ENCODE measurements at regions not wholly inside any gene's neighbourhood (a gene's known extent, or its start where the extent isn't known, plus 50 kb on each side); places are given as distances from the start of the nearest gene placed in this dataset.

DNA sequence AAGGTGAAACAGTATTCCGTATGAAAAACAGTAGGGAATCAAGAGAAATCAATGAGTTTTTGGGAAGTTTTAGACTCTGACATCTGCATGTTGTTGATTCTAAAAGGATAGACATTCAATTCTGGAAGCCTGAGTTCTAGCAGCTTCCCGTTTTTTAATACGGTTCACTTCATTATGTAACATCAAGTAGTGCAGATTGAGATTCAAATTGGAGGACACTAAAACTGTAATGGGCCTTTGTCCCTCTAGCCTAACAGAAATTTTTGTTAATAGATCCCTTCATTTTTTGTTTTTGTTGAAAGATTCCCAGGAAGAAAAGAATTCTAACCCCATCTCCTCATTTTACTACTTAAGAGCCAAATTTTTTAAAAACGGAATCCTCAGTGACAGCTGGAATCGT lies 384.6 kb downstream of the SH3GL2 start:
- H3K4me1 ChIP-seq, result no peaks in the 10 kb centered on the region
- no peaks in the 10 kb centered on the region for H3K36me3 ChIP-seq
- H3K27ac ChIP-seq, result no peak overlapping the region
- TF ChIP-seq, protein P1, sequence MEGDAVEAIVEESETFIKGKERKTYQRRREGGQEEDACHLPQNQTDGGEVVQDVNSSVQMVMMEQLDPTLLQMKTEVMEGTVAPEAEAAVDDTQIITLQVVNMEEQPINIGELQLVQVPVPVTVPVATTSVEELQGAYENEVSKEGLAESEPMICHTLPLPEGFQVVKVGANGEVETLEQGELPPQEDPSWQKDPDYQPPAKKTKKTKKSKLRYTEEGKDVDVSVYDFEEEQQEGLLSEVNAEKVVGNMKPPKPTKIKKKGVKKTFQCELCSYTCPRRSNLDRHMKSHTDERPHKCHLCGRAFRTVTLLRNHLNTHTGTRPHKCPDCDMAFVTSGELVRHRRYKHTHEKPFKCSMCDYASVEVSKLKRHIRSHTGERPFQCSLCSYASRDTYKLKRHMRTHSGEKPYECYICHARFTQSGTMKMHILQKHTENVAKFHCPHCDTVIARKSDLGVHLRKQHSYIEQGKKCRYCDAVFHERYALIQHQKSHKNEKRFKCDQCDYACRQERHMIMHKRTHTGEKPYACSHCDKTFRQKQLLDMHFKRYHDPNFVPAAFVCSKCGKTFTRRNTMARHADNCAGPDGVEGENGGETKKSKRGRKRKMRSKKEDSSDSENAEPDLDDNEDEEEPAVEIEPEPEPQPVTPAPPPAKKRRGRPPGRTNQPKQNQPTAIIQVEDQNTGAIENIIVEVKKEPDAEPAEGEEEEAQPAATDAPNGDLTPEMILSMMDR (IDR thresholded peaks at IDR 0.05), result no peak
- TF ChIP-seq POLR2A (IDR thresholded peaks at IDR 0.05), result no peak
- no peak for TF ChIP-seq POLR2AphosphoS5 (IDR thresholded peaks at IDR 0.05)
- DNase-seq (ENCODE audit: low spot score in 2 of 2), result no peak
- H3K4me3 ChIP-seq, result no peak overlapping the region
- H3K27me3 ChIP-seq, result no peaks in the 10 kb centered on the region
- intact Hi-C loops (cut with DNase I; ENCODE audit: low total_unique reads), result no loop called here
- no peaks in the 10 kb centered on the region for H3K9me3 ChIP-seq

DNA sequence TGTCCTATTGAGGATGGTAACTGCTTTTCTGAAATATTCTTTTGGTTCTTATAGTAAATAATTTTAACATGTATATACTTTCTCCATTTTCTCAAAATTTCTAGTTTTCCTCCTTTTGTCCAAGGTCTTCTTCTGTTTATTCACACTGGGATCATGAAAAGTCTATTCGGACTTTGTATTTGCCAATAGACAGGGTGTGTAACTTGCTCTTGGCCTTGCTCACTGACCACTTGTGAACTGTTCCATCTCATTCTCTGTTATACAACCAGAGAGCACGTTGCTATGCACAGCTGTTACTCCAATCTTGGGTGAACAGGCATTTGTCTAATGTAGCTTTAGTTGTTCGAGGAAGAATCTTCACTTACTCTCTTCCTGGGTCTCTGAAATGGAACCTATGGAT lies 388.9 kb downstream of the SH3GL2 start:
- H3K36me3 ChIP-seq, result no peaks in the 10 kb centered on the region
- TF ChIP-seq, protein P1 (IDR thresholded peaks at IDR 0.05), result no peak
- TF ChIP-seq POLR2A (IDR thresholded peaks at IDR 0.05), result no peak
- no peak for TF ChIP-seq POLR2AphosphoS5 (IDR thresholded peaks at IDR 0.05)
- H3K27ac ChIP-seq, result no peak overlapping the region
- no peak for DNase-seq (ENCODE audit: low spot score in 2 of 2)
- no peaks in the 10 kb centered on the region for H3K4me1 ChIP-seq
- no peaks in the 10 kb centered on the region for H3K27me3 ChIP-seq
- intact Hi-C loops (cut with DNase I; ENCODE audit: low total_unique reads), result no loop called here
- no peaks in the 10 kb centered on the region for H3K9me3 ChIP-seq
- H3K4me3 ChIP-seq, result no peak overlapping the region

DNA sequence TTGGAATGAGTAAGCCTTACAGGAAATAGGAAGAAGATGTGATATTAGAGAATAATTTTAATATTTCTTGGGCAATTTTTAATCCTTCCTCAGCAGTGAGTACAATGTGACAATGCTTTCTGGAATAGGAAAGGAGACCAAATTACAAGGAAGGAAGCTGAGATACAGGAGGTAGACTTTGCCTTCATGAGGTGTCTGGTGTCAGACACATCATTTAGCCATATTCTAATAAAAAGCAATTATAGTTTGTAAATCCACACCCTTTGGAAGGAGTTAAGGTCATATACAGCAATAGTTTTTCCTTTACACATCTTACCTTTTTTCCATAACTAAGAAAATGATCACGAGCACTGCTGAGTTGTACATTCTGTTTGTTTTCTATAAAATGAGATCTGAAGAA lies 390.4 kb downstream of the SH3GL2 start:
- Histone ChIP-seq H3K36me3 (no peaks in the 10 kb centered on the region), H3K4me3 (no peak overlapping the region), H3K9me3 (no peaks in the 10 kb centered on the region), H3K27me3 (no peaks in the 10 kb centered on the region), H3K4me1 (no peaks in the 10 kb centered on the region), H3K27ac (no peak overlapping the region)
- TF ChIP-seq POLR2A (IDR thresholded peaks at IDR 0.05), result no peak
- TF ChIP-seq, protein P1 (IDR thresholded peaks at IDR 0.05), result no peak
- no peak for TF ChIP-seq POLR2AphosphoS5 (IDR thresholded peaks at IDR 0.05)
- no peak for DNase-seq (ENCODE audit: low spot score in 2 of 2)
- intact Hi-C loops (cut with DNase I; ENCODE audit: low total_unique reads), result no loop called here

DNA sequence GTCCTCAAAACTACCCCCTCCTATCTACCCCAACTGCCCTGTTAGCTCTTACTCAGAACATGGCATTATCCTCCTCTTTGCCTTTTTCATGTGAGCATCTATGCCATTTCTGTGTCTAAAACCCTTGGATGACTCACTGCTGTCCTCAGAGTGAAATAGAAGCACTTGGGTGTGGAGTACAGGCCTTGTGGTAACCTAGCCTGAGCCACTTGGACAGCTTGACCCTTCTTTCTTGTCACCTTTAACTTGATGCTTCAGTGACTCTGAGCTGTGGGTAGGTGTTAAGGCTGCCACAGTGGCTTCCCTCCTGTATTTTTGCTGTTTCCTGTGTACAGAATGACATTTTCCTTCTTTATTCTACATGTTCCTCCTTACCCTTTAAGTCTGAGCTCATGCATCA lies 391.4 kb downstream of the SH3GL2 start:
- no peak for DNase-seq (ENCODE audit: low spot score in 2 of 2)
- Histone ChIP-seq H3K4me1 (no peaks in the 10 kb centered on the region), H3K9me3 (peaks cover 0 to under 1% of the 10 kb centered on the region in 2 donors), H3K27ac (no peak overlapping the region), H3K4me3 (no peak overlapping the region), H3K27me3 (no peaks in the 10 kb centered on the region), H3K36me3 (no peaks in the 10 kb centered on the region)
- intact Hi-C loops (cut with DNase I; ENCODE audit: low total_unique reads), result no loop called here
- no peak for TF ChIP-seq POLR2AphosphoS5 (IDR thresholded peaks at IDR 0.05)
- TF ChIP-seq, protein P1 (IDR thresholded peaks at IDR 0.05), result no peak
- no peak for TF ChIP-seq POLR2A (IDR thresholded peaks at IDR 0.05)

DNA sequence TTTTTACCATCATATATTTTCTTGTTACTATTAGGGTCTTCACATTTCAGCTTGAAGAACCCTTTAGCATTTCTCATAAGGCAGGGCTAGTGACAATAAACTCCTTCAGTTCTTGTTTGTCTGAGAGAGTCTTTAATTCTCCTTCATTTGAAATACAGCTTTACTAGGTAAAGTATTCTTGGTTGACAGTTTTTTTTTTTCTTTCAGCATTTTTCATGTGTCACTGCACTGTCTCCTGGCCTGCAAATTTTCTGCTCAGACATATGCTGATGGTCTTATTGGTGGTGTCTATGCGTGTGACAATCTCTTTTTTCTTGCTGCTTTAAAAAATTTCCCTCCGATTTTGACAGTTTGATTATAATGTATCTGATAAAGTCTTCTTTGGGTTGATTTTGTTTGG lies 399.9 kb downstream of the SH3GL2 start:
- no peaks in the 10 kb centered on the region for H3K36me3 ChIP-seq
- H3K27ac ChIP-seq, result no peak overlapping the region
- DNase-seq (ENCODE audit: low spot score in 2 of 2), result no peak
- no peaks in the 10 kb centered on the region for H3K27me3 ChIP-seq
- no peaks in the 10 kb centered on the region for H3K4me1 ChIP-seq
- no peak overlapping the region for H3K4me3 ChIP-seq
- TF ChIP-seq, protein P1 (IDR thresholded peaks at IDR 0.05), result no peak
- TF ChIP-seq POLR2AphosphoS5 (IDR thresholded peaks at IDR 0.05), result no peak
- TF ChIP-seq POLR2A (IDR thresholded peaks at IDR 0.05), result no peak
- peaks cover 4 to 39% of the 10 kb centered on the region in 2 donors for H3K9me3 ChIP-seq
- intact Hi-C loops (cut with DNase I; ENCODE audit: low total_unique reads), result no loop called here
